ENCODE measurements at regions not wholly inside any gene's neighbourhood (a gene's known extent, or its start where the extent isn't known, plus 50 kb on each side); places are given as distances from the start of the nearest gene placed in this dataset.

GRCh38 chr16:82541103-82541502, 85.7 kb upstream of the CDH13 start:
- Histone ChIP-seq H3K27me3 (replicated peaks in 1 of 4; ENCODE audit: control insufficient read depth in 3 of 4, extremely low read depth in 1 of 4, insufficient read depth in 3 of 4, low read length in 3 of 4) (no peaks in the 10 kb centered on the region), H3K14ac (ENCODE audit: insufficient read length) (no peak overlapping the region), H4K20me1 (replicated peaks in 1 of 2; ENCODE audit: control insufficient read depth in 1 of 2, insufficient read depth in 2 of 2, low read length in 2 of 2) (no peaks in the 10 kb centered on the region), H3K4me3 (ENCODE audit: extremely low read depth in 1 of 4, insufficient read depth in 2 of 4, low read depth in 3 of 4, low read length in 4 of 4) (no peak overlapping the region), H3K79me2 (ENCODE audit: control insufficient read depth in 1 of 2, insufficient read depth in 2 of 2, low read length in 2 of 2) (no peaks in the 10 kb centered on the region), H3K23me2 (ENCODE audit: low read depth, low read length) (no peaks in the 10 kb centered on the region), H2BK15ac (ENCODE audit: low read length) (no peak overlapping the region), H3K4me1 (replicated peaks in 1 of 4; ENCODE audit: control insufficient read depth in 3 of 4, insufficient read depth in 4 of 4, low read length in 3 of 4) (no peaks in the 10 kb centered on the region), H3K9me3 (ENCODE audit: insufficient read depth in 2 of 2, low read depth in 1 of 2, low read length in 1 of 2) (no peaks in the 10 kb centered on the region), H4K5ac (ENCODE audit: insufficient read length, low read depth, low read length) (no peak overlapping the region), H2BK120ac (replicated peaks; ENCODE audit: low read depth, low read length) (no peak overlapping the region), H4K8ac (ENCODE audit: extremely low read depth, insufficient read depth, low read length) (no peak overlapping the region), H2AK5ac (ENCODE audit: low read depth, low read length) (no peak overlapping the region), H3K56ac (replicated peaks; ENCODE audit: insufficient read length, low read depth, low read length) (no peak overlapping the region), H2BK20ac (ENCODE audit: low read length) (no peak overlapping the region), H4K91ac (replicated peaks; ENCODE audit: insufficient read length, low read length) (no peak overlapping the region), H3K4ac (replicated peaks; ENCODE audit: insufficient read length, low read depth, low read length) (no peak overlapping the region), H3K27ac (ENCODE audit: low read depth, low read length) (no peak overlapping the region), H3K9ac (replicated peaks in 1 of 4; ENCODE audit: extremely low read depth in 1 of 4, low read depth in 3 of 4, low read length in 3 of 4) (no peak overlapping the region), H2BK12ac (ENCODE audit: low read depth, low read length) (no peak overlapping the region), H3K18ac (ENCODE audit: extremely low read depth, low read length) (no peak overlapping the region), H2BK5ac (ENCODE audit: low read depth, low read length) (no peak overlapping the region), H3K79me1 (ENCODE audit: low read depth, low read length) (no peaks in the 10 kb centered on the region), H3K23ac (ENCODE audit: insufficient read length) (no peak overlapping the region), H3K4me2 (ENCODE audit: insufficient read depth in 1 of 2, low read depth in 2 of 2, low read length in 2 of 2) (no peak overlapping the region), H2AFZ (ENCODE audit: low read length) (no peak overlapping the region), H3K36me3 (ENCODE audit: control insufficient read depth in 2 of 4, insufficient read depth in 4 of 4, low read length in 3 of 4) (no peaks in the 10 kb centered on the region)
- ChIA-PET CTCF (ENCODE audit: partially characterized antibody) (interaction anchor here (0.7 to 1.0 kb wide), 2 partner anchors 10 to 33 kb away, joined by 3 read pairs; no protein-coding TSS in a partner anchor), POLR2A (ENCODE audit: partially characterized antibody) (no interaction called here)
- FAIRE-seq (no peak), DNase-seq (ENCODE audit: low read depth in 1 of 2, low spot score in 2 of 2) (peak in 1 of 2 experiments; percentile 7)
- WGBS, 2 experiments (ENCODE audit: extremely low coverage in 1 of 2, insufficient coverage in 1 of 2, insufficient read length in 1 of 2, insufficient replicate concordance in 2 of 2, low coverage in 1 of 2, low lambda C conversion rate in 2 of 2, missing lambda C conversion rate in 1 of 2), result 87% methylated on average over 5 of the region's 5 CpGs; no CpG with 5 or more reads in 1 of the 2 experiments
- TF ChIP-seq EGR1 (IDR thresholded peaks at IDR 0.05; ENCODE audit: borderline replicate concordance, low read depth, low read length) (no peak), YY1 (IDR thresholded peaks at IDR 0.05; ENCODE audit: low read depth, low read length) (no peak), NRF1 (IDR thresholded peaks at IDR 0.05; ENCODE audit: low read depth, low read length) (no peak), HDAC2 (IDR thresholded peaks at IDR 0.05; ENCODE audit: borderline replicate concordance in 1 of 2, low read depth in 2 of 2, low read length in 2 of 2) (no peak), TEAD4 (IDR thresholded peaks at IDR 0.05; ENCODE audit: low read depth, low read length) (no peak), POLR2A (IDR thresholded peaks at IDR 0.05; ENCODE audit: control extremely low read depth in 1 of 2, low read depth in 2 of 2, low read length in 2 of 2) (no peak), RFX5 (IDR thresholded peaks at IDR 0.05; ENCODE audit: borderline replicate concordance, low read depth, low read length) (no peak), JUN (IDR thresholded peaks at IDR 0.05; ENCODE audit: low read depth, low read length) (no peak), SIRT6 (IDR thresholded peaks at IDR 0.05; ENCODE audit: low read length) (no peak), KDM5A (IDR thresholded peaks at IDR 0.05; ENCODE audit: low read length) (no peak), RXRA (IDR thresholded peaks at IDR 0.05; ENCODE audit: insufficient read depth, low read depth, low read length) (no peak), SP2 (IDR thresholded peaks at IDR 0.05; ENCODE audit: low read length) (no peak), RNF2 (IDR thresholded peaks at IDR 0.05; ENCODE audit: borderline replicate concordance, low read depth, low read length, missing control alignments, poor library complexity, severe bottlenecking) (no peak), CHD1 (IDR thresholded peaks at IDR 0.05; ENCODE audit: low read depth, low read length) (no peak), CTBP2 (IDR thresholded peaks at IDR 0.05; ENCODE audit: borderline replicate concordance, insufficient read depth, insufficient read length, low read length) (no peak), SIX5 (IDR thresholded peaks at IDR 0.05; ENCODE audit: low read depth, low read length) (no peak), SP1 (IDR thresholded peaks at IDR 0.05; ENCODE audit: low read depth, low read length) (no peak)

All from H1 (cell line).